ENCODE measurements at regions not wholly inside any gene's neighbourhood (a gene's known extent, or its start where the extent isn't known, plus 50 kb on each side); places are given as distances from the start of the nearest gene placed in this dataset.

GRCh38 chr13:64884976-64885375, 2345.2 kb downstream of the PCDH9 start:
- TF ChIP-seq, protein P1, sequence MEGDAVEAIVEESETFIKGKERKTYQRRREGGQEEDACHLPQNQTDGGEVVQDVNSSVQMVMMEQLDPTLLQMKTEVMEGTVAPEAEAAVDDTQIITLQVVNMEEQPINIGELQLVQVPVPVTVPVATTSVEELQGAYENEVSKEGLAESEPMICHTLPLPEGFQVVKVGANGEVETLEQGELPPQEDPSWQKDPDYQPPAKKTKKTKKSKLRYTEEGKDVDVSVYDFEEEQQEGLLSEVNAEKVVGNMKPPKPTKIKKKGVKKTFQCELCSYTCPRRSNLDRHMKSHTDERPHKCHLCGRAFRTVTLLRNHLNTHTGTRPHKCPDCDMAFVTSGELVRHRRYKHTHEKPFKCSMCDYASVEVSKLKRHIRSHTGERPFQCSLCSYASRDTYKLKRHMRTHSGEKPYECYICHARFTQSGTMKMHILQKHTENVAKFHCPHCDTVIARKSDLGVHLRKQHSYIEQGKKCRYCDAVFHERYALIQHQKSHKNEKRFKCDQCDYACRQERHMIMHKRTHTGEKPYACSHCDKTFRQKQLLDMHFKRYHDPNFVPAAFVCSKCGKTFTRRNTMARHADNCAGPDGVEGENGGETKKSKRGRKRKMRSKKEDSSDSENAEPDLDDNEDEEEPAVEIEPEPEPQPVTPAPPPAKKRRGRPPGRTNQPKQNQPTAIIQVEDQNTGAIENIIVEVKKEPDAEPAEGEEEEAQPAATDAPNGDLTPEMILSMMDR (conservative IDR thresholded peaks at IDR 0.05; ENCODE audit: control insufficient read depth, insufficient read depth, low read depth, low read length): no peak

GRCh38 chr13:64877176-64877575, 2353.0 kb downstream of the PCDH9 start:
- H3K4me3 ChIP-seq (ENCODE audit: control insufficient read depth, low read depth, low read length): no peak overlapping the region
- TF ChIP-seq, protein P1 (conservative IDR thresholded peaks at IDR 0.05; ENCODE audit: control insufficient read depth, insufficient read depth, low read depth, low read length): no peak
- no peak for DNase-seq (ENCODE audit: low read depth)

More at GRCh38 chr13:64884976-64885375, 2345.2 kb downstream of the PCDH9 start:
- no peak overlapping the region for H3K4me3 ChIP-seq (ENCODE audit: control insufficient read depth, low read depth, low read length)
- DNase-seq (ENCODE audit: low read depth): no peak

GRCh38 chr13:64871742-64872141, 2358.4 kb downstream of the PCDH9 start:
- H3K4me3 ChIP-seq (ENCODE audit: control insufficient read depth, low read depth, low read length): no peak overlapping the region
- DNase-seq (ENCODE audit: low read depth): no peak
- TF ChIP-seq, protein P1 (conservative IDR thresholded peaks at IDR 0.05; ENCODE audit: control insufficient read depth, insufficient read depth, low read depth, low read length): no peak

- no peak for DNase-seq (ENCODE audit: low read depth)
- TF ChIP-seq, protein P1 (conservative IDR thresholded peaks at IDR 0.05; ENCODE audit: control insufficient read depth, insufficient read depth, low read depth, low read length): no peak
- H3K4me3 ChIP-seq (ENCODE audit: control insufficient read depth, low read depth, low read length): no peak overlapping the region
Observed at GRCh38 chr13:64869539-64869938, 2360.6 kb downstream of the PCDH9 start.

GRCh38 chr13:64867856-64868255, 2362.3 kb downstream of the PCDH9 start:
- TF ChIP-seq, protein P1 (conservative IDR thresholded peaks at IDR 0.05; ENCODE audit: control insufficient read depth, insufficient read depth, low read depth, low read length): no peak
- H3K4me3 ChIP-seq (ENCODE audit: control insufficient read depth, low read depth, low read length): no peak overlapping the region
- DNase-seq (ENCODE audit: low read depth): no peak

DNA sequence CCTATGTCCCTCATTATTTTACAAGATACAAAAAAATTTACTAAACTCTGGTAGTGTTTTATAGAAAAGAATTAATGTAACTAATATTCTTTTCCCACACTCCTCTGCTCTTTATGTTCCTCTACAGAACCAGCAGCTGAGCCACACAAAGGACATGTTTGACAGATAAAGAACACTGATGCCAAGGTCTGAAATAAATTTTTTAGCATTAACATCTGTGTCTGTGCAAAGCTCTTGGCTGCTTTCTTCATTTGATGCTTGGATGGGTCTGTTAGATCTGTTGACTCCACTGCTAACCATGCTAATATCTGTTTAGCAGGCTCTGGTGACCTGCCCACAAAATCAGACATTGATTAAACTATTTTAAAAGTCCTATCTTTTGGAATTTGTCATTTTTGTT, 2363.8 kb downstream of the PCDH9 start:
- H3K4me3 ChIP-seq (ENCODE audit: control insufficient read depth, low read depth, low read length): no peak overlapping the region
- no peak for DNase-seq (ENCODE audit: low read depth)
- TF ChIP-seq, protein P1 (conservative IDR thresholded peaks at IDR 0.05; ENCODE audit: control insufficient read depth, insufficient read depth, low read depth, low read length): no peak

- TF ChIP-seq, protein P1 (conservative IDR thresholded peaks at IDR 0.05; ENCODE audit: control insufficient read depth, insufficient read depth, low read depth, low read length): no peak
- H3K4me3 ChIP-seq (ENCODE audit: control insufficient read depth, low read depth, low read length): no peak overlapping the region
- peak; percentile 1 for DNase-seq (ENCODE audit: low read depth)
Observed at GRCh38 chr13:64855506-64855905, 2374.6 kb downstream of the PCDH9 start.

Data from fibroblast of mammary gland (primary cell).